Ureter (tissue), 1 donor: ENCODE measurements at regions not wholly inside any gene's neighbourhood (a gene's known extent, or its start where the extent isn't known, plus 50 kb on each side); places are given as distances from the start of the nearest gene placed in this dataset.

ENCODE experiments used
- DNase-seq: peaks from one replicate; pipeline ENCODE4 v3.0.0-alpha.2; 2020; ENCODE audit warnings: low spot score
- donor health status: DM: yes; HTN: yes; CAD: no.

DNA sequence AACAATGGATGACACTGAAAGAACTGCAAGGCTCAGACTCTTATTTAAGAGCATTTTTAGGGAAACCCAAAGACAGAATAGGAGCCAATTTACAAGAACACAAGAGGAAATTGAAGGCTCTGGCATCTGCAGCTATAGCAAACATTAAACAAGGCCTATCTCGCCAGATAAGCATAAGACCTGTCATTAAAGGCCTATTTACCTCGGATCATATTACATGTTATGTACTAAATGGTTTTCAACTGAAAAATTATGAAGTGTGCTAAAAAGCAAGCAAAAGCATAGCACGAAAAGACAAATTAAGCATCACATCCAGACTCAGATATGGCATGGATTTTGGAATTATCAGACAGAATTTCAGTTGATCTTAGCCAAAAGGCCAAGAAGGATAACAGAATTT, 617.1 kb downstream of the SQOR start:
- DNase-seq: no peak

DNA sequence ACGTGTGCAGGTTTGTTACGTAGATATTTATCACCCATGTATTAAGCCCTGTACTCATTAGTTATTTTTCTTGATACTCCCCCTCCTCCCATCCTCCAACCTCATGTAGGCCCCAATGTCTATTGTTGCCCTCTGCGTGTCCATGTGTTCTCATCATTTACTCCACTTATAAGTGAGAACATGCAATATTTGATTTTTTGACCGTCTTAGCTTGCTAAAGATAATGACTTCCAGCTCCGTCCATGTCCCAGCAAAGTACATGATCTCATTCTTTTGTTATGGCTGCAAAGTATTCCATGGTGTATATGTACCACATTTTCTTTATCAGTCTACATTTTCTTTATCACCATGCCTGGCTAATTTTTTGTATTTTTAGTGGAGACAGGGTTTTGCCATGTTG, 623.2 kb downstream of the SQOR start:
- DNase-seq: no peak

DNA sequence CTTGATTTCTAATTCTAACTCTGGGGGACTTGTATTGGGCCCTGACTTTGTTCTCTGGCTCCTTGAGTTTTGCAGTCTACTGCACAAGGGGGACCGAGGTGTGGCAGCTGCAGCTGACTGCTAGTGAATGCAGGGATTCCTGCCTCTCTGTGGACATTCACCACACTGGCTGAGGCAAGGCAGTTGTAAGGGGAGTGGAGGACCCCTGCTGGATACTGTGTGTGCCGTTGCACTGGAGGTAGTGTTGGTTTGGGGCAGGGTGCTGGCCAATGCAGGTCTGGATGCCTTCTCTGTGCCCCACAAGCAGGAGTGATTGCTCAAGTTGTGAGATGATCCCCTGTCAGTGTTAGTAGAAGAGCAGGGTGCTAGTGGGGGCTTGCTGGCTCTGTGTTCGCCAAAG, 626.1 kb downstream of the SQOR start:
- no peak for DNase-seq

DNA sequence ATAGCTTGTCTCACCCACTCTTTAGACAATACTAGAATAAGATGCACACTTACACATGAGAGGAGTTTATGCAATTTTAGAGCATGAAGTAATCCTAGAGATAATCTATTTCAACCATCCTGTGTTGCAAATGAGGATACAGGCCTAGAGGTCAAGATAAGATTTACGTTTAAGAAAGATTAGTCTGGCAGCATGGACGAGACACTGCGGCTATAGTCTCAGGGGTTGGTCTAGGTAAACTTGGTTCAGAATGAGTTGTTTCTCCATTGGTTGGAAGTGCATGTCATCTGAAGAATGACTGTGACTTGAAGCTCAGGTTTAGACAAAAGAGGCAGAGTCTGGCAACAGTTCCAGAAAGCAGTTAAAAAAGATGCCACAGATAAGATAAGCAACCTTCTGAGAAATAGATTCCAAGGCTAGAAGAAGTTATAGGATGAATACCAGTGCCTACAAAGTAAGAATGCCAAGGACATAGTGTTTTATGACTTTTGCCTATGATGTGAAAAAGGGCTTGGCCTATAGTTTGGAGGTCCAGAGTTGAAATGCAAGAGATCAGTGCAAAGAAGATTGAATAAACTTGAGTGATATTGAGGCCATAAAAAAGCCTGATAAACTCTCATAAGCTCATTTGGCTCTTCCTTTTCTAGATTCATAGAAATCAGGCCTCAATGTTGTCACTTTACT, 631.0 kb downstream of the SQOR start:
- no peak for DNase-seq

DNA sequence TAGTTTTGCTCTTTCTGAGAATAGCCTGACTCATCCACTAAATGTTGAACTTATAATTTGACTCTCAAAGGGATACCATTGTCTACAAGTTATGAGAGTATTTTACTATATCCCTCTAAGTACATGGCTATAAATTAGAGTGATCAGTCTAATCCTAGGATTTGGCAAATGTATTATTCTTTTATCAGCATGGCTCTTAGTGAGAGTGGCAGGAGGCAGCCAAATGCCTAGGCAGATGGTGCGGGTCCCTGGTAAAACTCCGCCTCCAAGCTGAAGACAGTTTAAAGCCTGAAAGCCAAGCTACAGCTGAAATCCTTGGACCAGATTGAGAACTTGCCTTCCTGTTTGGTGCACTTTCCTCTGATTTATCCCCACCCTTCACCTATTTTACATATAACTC, 631.8 kb downstream of the SQOR start:
- no peak for DNase-seq

DNA sequence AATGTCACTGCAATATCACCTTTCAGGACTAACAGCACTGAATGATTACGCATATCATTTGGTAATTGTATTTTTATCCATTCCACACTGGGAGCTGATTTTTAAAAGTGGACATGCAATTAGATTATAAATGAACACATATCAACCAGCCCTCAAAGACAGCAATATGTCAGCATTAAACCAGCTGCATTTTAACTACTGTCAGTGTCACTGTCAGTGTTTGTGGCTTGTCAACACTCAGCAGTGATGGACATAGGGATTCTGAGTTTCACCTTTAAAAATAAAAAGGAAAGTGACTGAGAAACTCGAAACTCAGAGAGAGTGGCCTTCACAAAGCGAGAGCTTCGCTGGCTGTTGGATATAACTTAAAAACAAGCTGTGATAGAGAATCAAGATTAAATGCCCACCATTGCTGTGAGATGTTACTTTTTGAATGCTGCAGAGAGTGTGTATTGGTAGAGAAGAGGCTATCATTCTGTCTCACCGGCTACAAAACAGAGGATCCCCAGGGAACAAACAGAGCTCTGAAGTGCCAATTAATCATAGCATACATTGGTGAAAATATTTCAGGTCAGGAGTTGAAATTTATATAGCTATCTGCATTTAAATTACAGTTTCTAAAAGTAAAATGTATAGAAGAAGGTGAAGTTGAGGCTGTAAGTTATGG, 635.8 kb downstream of the SQOR start:
- DNase-seq: no peak

DNA sequence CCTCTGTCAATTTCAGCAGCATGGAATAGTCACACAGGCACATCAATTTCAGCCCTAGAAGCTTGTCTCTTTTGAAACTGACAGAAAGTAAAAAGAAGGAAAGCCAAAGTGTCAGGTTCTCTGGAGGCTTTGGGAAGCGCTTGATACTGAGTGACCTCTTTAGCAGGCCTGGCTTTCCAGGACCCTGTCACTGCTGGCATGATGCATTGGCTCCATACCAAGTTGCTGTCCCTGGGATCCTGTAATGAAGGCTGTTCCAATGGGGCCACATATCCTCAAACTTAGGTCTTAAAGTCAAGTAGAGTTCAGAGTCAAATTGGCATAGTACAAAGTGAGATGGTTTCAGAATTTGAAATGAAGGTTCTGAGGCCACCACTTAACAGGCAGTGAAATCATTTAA, 640.9 kb downstream of the SQOR start:
- no peak for DNase-seq

DNA sequence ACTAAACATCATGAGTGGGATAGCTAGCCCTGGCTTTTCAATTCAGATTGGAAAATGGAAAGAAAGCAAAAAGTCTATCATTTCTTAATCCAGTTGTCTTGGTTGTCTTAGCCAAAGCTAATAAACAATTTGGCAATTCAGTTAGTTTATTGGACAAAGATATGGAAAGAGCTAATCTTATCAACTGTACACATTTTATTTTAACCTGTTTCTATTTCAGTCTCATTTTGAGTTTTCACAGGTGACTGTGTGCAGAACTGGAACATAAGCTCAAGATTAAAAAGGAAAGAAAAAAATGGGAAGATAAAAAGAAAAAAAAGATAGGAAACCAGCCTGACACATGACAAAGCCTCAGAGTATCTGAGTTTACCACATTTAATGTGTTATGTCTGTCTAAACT, 642.6 kb downstream of the SQOR start:
- no peak for DNase-seq

DNA sequence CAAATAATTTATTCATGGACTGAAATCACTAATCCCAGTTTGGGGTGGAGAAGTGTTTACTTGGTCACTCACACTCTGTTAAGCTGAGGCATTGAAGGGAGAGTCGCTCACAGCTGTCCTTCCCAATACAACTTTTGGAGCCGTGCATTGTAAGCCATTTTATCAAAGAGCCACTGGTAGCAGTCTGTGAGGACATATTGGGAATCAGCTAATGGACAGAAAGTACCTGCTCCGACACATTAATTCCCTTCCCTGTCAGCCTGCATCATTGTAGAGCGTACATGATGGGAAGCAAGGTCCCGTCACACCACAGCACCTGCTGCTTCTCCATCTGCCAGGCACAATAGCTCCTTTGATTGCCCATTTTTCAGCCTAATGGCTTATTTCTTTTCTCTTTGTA, 643.2 kb downstream of the SQOR start:
- DNase-seq: no peak

DNA sequence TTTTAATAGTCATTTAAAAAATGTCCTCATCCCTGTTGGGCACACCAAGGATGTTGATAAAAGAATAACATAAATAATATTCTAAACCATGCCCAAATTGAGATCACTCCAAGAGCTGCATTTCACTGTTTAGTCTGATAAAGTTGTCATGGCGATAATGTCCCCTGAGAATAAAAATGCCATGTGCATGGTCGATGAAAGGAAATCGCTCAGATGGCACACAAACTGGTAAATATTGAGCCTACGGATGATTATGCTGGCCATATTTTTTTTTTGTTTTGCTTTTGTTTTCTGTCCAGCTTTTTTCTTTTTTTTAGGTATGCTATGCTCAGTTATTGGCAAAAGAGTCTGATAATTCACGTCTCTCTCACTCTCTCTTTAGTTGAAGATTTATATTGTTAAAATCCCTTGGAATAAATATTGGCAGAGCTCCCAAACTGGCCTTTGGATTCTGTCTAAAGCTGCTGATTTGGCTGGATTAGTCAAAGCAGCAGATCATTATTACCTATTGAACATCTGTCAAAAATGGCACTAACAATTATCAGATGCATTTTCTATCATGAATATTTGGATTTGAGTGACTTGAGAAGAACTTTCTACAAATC, 643.8 kb downstream of the SQOR start:
- no peak for DNase-seq

DNA sequence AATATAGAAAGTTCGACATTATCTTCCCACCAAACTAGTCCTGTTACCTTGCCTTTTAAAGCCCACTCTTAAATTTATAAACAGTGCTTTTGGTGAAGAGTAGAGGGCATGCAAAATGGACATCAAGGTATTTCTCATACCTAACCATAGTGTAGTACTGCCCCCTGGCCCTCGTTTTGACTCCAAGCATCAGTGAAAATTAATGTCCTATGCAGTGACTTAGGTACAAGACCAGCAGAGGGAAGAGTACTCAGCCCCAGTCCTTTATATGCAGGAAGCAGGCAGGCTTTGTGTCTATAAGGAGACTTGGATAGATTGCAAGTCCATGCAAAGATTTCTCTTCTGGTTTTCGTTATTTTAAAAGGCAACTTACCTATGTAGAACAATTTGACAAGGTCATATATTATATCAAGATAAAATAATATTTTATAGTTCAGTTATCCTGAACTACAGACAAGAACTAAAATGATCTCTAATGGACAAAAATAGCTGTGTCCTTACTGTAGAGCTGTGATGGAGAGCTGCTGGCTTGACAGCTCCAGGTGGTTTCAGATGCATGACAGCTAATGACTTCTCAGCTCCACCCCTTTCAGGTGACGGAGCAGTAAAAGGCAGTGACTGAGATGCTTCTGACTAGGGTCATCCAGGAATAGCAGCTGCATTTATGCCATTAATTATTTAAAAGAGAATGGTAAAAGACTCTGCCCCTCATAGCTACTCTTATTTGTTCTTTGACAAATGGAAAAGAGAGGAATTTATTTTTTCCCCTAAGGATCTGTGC, 646.1 kb downstream of the SQOR start:
- no peak for DNase-seq

DNA sequence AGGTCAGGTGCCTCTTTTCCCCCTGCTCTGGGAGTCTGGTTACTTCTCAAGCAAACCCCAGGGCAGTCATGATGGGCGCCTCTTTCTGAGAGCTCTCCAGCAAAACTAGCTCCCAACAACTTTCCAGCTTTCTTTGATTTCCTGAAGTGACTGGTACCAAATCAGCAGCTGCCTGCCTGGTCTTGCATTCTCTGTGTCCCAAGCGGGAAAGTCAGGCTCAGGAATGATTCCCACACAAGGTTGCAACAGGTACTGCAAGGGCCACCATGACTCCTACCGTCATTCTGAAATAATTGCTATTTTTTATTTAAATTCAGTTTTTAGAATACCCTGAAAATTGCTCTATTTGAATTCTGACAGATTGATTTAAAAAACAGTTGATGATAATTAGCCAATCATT, 658.7 kb downstream of the SQOR start:
- no peak for DNase-seq

DNA sequence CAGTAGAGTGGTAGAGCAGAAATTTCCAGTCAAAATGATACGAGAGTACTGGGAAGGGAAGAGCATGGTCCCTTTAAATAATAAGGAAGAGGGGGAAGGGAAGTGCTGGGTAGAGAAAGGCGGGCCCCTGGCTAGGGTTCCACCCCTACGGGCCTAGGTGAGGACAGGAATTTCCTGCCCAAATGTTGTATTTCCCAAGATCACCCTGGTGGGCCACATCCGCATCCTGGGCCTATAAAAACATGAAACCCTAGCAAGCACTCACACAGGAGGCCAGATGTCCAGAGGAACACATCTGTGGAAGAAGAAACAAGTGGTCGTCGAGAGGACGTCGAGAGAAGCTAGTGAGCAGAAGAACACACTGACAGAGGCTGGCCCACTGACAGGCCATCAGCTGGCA, 661.2 kb downstream of the SQOR start:
- no peak for DNase-seq

DNA sequence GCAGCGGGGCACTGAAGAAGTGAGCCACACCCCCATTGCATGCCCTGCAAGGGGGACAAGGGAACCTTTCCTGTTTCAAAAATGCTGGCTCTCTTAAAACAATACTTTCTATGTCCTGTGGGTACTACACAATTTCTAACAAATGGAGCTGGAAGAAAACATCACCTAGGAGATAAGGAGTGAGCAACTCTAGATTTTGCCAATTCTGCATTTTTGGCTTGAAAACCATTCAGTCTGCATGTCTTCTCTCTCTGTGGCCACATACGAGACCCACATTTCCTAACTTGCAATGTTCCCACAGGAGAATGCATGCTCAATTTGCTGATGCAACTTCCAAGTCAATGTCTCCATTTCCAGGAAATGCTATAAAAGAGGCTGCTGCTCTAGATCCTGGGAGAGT, 662.0 kb downstream of the SQOR start:
- no peak for DNase-seq

DNA sequence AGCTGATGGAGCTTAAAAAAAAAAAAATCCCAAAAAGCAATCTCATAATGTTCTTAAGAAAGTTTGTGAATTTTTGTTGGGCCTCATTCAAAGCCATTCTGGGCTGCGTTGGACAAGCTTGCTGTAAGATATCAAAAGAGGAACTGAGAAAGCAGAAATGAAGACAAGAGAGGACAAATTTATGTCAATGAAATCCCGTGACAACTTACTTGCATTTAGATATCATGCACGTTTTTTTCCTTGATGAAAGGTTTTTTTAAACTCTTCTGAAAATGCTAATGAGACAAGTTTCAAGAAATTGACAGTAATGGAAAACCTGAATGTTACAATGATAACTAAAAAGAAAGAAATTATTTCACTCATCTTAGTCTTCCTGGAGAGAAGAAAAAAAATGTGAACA, 662.9 kb downstream of the SQOR start:
- DNase-seq: no peak

DNA sequence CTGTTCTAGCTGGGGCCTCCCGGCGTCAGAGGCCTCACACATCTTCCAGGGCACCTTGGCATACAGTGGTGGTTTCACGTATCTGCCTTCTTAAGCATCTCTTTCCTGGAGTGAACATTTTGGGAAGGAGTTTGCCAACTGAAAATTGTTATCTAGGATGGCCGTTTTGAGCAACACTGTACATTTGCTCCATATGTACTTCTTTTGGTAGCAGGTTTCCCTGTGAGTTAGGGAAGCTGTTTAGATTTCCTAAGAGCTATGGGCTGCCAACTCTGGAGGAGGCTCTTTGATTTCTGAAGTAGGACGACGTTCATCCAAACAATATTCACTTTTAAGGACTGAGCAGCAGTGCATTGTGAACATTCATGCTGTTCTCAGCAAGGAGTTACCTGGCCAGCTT, 665.9 kb downstream of the SQOR start:
- DNase-seq: no peak

DNA sequence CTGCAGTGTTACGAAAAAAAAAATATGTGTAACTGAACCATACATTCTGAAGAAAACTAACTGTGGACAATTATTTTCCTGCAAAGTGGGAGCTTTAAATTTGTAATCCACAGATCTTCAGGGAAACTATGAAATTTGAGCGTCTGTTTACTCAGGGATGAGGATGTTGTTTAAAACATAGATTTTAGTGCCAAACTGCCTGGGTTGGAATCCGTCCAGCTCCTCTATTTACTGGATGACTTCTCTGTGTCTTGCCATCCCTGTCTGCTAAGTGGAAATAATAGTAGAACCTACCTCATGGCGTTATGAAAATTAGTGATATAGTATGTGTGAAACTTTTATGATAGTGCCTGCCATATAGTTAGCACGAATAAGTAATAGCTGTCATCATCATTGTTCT, 666.5 kb downstream of the SQOR start:
- no peak for DNase-seq

DNA sequence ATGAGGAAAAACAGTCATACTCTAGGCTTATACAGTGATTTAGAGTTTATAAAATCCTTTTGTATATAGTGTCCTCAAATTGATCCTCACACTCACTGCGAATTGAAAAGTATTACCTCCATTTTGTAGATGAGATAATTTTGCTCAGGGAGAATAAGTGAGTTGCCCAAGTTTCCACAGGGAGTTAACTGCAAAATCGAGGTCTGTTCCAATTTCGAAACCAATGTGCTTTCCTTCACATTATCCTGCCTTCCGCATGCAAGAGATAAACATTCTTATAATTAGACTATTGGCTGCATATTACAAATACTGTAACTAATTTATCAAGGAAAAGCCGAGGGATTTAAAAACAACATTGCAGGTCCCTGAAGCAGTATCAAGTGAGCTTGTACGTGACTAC, 667.0 kb downstream of the SQOR start:
- no peak for DNase-seq

DNA sequence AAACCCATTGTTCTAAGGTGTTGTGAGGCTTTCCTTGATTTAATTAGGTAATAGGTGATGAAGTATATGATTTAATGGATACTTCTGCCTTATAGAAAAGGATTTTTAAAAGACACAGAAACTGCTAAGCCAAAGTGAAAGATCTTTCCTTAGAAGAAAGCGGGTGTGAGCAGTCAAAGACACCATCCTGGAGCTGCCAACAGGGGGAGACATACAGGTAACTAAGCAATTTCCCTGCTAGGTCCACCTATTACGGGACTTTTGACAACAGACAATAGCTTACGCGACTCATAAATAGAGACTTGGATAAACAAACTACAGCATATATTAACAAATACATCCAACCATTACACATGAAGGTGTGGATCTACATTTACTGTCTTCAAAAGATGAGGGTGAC, 669.5 kb downstream of the SQOR start:
- DNase-seq: no peak

DNA sequence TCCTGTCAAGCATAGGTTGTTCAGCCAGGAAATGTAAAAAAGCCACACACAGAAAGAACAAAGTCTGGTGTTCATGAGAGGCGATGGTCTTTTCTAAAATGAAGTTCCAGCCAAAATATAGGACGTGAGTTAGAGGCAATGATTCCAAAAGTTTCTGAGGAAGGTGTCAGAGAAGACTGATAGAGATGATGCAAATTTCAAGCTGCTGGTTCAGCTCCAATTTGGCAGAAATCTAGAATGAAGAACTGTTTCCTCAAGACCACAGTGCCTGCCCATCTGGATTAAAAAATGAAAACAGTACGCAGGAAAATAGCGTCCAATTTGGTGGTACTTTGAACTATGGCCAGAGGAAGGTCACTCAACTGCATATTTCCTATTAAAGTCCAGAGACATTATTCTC, 672.9 kb downstream of the SQOR start:
- no peak for DNase-seq

DNA sequence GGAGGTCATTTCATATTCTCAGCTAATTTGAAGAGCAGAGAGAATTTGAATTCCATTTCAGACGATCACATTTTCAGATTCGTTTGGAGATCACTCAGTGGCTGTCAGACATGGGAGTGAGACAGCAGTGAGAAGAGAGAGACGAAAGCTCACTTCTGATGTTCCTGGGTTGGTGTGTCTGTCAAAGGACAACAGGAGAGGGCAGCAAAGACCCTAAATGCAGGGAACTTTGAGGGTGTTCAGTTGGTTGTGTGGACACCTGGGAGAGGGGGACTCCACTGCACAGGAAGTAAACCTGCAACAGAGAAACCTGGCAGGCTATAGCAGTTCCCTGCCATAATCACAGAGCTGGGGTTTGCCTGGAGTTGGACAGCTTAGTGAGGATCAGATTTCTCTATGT, 675.1 kb downstream of the SQOR start:
- DNase-seq: no peak

DNA sequence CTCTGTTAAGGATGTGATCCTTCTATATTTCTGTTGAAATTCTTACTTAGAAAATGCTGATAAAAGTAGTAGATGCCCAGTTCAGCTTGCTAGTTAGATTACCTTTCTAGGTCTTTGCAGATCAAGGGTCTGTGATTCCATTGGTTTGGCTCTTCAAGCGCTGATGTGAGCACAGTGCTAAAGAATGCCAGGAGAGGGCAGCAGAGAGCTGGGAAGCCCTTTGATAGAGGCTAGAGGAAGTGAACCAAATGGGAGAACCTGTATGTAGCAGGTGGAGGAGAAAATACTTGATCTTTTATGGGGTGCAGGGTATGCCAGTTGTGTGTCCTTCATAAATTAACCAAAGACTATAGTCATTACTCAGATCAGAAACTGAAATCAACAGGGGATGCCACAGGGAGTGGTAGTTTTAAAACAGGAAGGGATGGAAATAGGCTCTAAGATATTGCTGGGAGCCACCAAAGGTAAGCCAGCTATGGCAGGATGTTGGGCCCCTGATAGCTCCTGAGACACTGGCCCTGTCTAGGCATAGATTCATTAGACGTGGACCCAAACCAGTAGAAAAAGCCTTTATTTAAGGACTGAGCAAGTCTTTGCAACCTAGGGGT, 677.4 kb downstream of the SQOR start:
- peak; percentile 72 for DNase-seq
